ENCODE measurements at regions not wholly inside any gene's neighbourhood (a gene's known extent, or its start where the extent isn't known, plus 50 kb on each side); places are given as distances from the start of the nearest gene placed in this dataset.

DNA sequence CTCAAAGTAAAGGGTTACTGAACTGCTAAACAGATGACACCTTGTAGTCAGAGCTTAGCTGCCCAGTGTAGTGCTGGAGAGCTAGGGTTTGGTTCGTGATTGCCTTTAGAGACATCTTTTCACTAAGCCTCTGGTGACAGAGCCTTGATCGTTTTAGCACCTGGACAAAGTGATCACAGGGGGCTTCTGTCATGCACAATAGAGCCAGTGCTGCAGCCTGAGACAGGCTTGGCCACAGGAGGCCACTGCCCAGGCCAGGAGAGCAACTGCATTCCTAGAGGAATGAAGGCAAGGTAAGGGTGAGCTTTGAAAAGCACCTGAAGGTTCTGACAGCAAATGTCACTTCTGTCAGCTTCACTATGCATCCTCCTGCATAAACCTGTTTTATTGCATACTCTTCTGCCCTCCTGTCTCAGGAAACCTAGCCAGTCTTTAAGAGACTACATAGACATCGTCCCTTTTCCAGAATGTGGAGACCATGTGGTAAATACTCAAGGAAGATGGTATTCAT, 122.9 kb downstream of the NPY start:
- H3K36me3 ChIP-seq (replicated peaks; ENCODE audit: control insufficient read depth, insufficient read depth, low read length) = peaks cover 11% of the 10 kb centered on the region
- no peaks in the 10 kb centered on the region for H3K27me3 ChIP-seq (ENCODE audit: control insufficient read depth, insufficient read depth, low read length)
- no peak for DNase-seq
- H3K4me3 ChIP-seq (ENCODE audit: insufficient read depth, low read depth, low read length) = no peak overlapping the region

DNA sequence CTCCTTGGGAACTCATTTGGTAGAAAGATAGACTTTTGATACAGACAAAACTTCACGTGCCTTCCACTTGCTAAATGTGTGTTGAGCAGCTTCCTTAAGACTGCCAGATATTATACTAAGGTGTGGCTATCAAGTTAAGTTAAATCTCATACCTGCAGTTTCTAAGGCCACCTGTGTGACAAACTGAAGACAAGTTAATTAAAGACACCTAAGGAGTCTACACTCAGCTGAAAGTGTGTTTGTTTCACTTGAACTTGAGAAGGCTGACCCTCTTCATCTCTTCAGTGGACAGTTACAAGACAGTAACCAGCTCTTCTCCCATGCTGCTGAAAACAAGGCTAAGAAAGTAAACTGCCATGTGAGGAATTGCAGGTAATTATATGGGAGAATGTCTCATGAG, 124.0 kb downstream of the NPY start:
- no peak for DNase-seq
- peaks cover 3% of the 10 kb centered on the region for H3K36me3 ChIP-seq (replicated peaks; ENCODE audit: control insufficient read depth, insufficient read depth, low read length)
- no peaks in the 10 kb centered on the region for H3K27me3 ChIP-seq (ENCODE audit: control insufficient read depth, insufficient read depth, low read length)
- no peak overlapping the region for H3K4me3 ChIP-seq (ENCODE audit: insufficient read depth, low read depth, low read length)

DNA sequence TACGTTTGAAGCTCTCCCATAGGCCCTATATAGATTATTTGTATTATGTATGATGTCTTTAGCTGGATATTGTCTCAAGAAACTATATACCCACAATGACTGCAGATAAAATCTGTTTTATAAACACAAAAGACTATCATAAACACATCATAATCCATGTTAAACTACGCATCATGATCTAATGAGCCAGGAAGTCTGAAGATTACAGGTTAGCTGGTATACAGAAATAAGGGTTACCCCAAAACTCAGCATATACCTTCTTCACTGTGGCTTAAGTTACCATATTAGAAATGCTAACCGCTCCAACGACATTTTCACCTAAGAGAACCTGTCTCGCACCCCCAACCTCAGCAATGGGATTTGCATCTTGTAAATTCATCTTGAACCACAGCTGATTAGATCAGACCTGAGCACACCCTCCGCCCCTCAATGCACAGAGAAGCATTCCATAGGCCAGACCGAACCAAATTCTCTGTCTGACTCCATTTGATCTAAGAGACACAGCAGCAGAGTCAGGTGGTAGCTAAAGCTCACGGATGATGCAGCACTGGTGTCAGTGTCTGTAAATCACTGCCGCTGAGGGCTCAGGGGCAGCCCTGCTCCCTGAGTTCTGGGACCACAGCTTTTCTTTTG, 124.9 kb downstream of the NPY start:
- DNase-seq = no peak
- no peak overlapping the region for H3K4me3 ChIP-seq (ENCODE audit: insufficient read depth, low read depth, low read length)

DNA sequence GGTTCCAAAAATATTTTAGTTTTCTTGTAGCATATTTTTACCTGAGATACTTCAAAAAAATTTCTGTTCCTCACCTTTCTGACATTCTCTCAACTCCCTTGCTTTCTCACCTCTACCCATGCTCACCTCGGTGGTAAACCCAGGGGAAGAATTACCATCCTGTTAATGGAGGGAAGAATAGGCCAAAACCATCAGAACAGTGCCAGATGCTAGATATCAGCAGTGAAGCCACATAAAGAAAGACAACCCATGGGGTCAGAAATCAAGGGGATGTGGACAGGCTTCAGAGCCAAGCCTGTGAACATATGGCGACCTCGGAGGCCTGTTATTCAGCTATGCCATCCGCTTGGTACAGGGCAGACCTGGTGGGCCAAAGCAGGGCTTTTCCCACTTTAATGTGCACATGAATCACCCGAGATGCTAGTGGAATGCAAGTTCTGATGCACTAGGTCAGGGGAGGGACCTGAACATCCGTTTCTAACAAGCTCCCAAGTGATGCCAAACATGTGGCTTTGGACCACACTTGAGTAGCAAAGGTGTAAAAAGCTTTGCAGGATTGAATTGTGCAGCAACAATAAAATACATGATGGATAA, 125.5 kb downstream of the NPY start:
- Histone ChIP-seq H3K36me3 (replicated peaks; ENCODE audit: control insufficient read depth, insufficient read depth, low read length) (no peaks in the 10 kb centered on the region; the same call in 1 of the 2 replicates), H3K4me3 (ENCODE audit: insufficient read depth, low read depth, low read length) (no peak overlapping the region), H3K27me3 (ENCODE audit: control insufficient read depth, insufficient read depth, low read length) (no peaks in the 10 kb centered on the region)
- no peak for DNase-seq

More for the DNA sequence above, 124.9 kb downstream of the NPY start:
- no peaks in the 10 kb centered on the region for H3K27me3 ChIP-seq (ENCODE audit: control insufficient read depth, insufficient read depth, low read length)
- H3K36me3 ChIP-seq (replicated peaks; ENCODE audit: control insufficient read depth, insufficient read depth, low read length) = peaks cover 2% of the 10 kb centered on the region

DNA sequence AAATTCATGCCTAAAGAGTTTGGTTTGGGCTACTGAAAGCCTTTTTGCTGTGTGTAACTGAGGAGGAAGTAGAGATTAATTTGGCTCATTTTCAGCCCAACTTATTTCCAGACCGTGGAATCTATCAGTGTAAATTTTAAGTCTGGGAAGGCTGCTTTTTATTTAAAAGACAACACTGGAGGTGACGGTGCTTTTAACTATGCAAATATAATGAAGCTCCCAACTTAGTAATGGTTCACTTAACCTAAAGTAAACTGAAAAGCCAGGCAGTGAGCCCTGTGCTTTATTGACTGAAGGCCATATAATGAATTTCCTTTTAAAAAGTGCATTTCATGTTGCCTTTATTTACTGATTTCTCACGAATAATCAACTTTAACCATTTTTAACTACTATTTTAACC, 127.2 kb downstream of the NPY start:
- no peaks in the 10 kb centered on the region for H3K36me3 ChIP-seq (replicated peaks; ENCODE audit: control insufficient read depth, insufficient read depth, low read length)
- DNase-seq = no peak
- no peaks in the 10 kb centered on the region for H3K27me3 ChIP-seq (ENCODE audit: control insufficient read depth, insufficient read depth, low read length)
- no peak overlapping the region for H3K4me3 ChIP-seq (ENCODE audit: insufficient read depth, low read depth, low read length)

DNA sequence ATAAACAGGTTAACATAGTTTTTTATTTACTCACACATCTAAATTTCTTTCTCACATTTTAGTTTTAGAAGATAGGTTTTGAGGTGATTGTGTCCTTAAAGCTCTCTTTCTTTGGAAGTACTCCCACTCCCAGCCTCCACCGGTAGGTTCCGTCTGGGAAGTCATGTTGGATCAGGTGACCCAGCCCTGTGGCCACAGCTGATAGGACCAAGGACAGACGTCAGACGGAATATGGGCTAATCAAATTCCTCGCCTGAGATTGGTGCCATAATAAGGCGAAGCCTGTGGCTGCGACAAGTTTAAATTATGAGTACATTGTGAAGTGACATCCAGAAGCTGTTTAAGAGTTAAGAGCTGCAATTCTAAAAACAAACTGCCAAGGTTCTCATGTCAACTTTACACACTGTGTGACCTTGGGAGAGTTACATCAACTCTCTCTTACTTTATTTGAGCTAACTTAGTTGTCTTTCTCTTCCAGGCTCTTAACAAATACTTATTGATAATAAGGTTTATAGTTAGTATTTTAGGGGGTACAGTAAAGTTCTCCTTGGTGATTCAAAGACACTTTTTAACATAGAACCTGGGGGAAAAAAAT, 133.6 kb downstream of the NPY start:
- Histone ChIP-seq H3K27me3 (ENCODE audit: control insufficient read depth, insufficient read depth, low read length) (no peaks in the 10 kb centered on the region), H3K36me3 (replicated peaks; ENCODE audit: control insufficient read depth, insufficient read depth, low read length) (no peaks in the 10 kb centered on the region), H3K4me3 (ENCODE audit: insufficient read depth, low read depth, low read length) (no peak overlapping the region)
- DNase-seq = no peak

DNA sequence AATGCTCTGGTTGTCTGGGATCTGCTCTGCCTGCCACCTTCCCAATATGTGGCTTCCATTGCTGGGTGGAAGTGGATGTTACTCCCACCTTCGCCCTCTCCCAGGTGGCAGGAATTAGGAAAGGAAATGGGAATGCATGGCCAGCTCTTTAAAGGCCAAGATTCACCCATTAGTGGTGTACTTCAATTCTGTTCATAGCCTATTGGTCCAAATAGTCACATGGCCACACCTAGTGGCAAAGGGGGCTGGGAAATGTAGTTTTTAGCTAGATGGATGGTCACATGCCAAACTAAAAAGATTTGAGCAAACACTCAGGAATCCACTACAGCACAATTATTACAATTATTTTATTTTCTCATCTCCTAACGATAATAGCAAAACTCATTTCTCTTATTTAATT, 135.1 kb downstream of the NPY start:
- H3K36me3 ChIP-seq (replicated peaks; ENCODE audit: control insufficient read depth, insufficient read depth, low read length) = no peaks in the 10 kb centered on the region
- H3K27me3 ChIP-seq (ENCODE audit: control insufficient read depth, insufficient read depth, low read length) = no peaks in the 10 kb centered on the region
- no peak overlapping the region for H3K4me3 ChIP-seq (ENCODE audit: insufficient read depth, low read depth, low read length)
- DNase-seq = peak; percentile 20

DNA sequence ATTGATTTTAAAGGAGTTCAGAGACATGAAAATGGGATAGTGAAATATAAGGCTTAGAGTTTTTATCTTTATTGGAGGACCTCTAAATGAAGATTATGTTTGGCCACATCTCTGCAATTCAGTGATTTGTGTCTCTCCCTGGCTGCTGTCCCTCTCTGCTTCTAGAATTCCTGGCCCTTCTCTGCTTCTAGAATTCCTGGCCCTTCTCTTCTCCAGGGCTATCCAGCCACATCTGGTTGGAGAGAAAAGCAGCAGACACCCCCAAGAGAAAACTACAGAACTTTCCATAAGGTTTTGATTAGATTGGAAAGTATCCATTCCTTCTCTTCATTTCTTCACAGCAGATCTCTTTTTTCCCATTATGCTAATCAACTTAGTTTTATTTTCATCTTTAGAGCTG, 135.5 kb downstream of the NPY start:
- no peak overlapping the region for H3K4me3 ChIP-seq (ENCODE audit: insufficient read depth, low read depth, low read length)
- no peak for DNase-seq
- H3K27me3 ChIP-seq (ENCODE audit: control insufficient read depth, insufficient read depth, low read length) = no peaks in the 10 kb centered on the region
- no peaks in the 10 kb centered on the region for H3K36me3 ChIP-seq (replicated peaks; ENCODE audit: control insufficient read depth, insufficient read depth, low read length)

DNA sequence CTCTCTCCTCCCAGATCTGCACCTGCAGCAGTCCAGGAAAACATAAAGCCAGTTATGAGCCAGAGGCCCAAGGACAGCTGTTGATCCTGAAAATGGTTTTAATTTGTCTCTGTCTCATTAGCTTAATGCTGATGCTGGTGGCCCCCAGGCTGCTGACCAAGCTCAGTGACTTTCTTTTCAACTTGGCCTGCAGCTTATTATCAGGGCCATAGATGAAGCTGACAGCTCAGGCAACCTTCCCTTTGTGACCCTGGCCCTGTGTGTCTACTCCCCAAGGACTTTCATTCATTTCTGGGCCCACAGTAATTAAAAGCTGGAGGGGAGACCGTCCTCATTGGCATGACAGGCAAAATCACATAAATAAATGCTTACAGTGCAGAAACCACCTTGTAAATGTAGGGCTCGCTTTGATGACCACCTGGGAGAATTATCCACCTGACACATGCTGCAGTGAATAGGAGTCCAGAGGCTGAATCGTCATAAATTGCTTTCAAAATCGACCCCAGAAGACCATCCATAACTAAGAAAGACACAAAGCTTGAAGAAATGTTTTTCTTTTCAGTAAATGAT, 138.5 kb downstream of the NPY start:
- no peak overlapping the region for H3K4me3 ChIP-seq (ENCODE audit: insufficient read depth, low read depth, low read length)
- peaks cover 1% of the 10 kb centered on the region; the same call in 1 of the 2 replicates for H3K27me3 ChIP-seq (ENCODE audit: control insufficient read depth, insufficient read depth, low read length)
- no peak for DNase-seq
- H3K36me3 ChIP-seq (replicated peaks; ENCODE audit: control insufficient read depth, insufficient read depth, low read length) = no peaks in the 10 kb centered on the region

DNA sequence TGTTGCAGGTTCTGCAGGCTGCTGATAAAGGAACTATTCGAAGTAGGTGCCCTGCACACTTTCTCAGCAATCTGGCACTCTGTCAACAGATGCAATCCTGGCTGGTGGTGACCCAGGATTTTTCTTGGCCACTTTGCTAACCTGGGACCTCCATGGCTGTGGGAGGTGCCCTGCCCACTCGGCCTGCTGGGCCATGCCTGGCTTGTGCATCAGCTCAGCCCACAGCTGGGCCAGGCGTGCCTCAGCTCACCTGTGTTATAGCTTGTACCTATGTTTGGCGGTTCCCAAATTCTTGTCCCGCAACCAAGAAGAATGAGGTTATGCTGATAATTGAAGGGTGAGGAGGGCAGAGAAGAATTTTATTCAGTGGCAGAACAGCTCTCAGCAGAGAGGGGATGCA, 141.7 kb downstream of the NPY start:
- H3K27me3 ChIP-seq (ENCODE audit: control insufficient read depth, insufficient read depth, low read length) = peaks cover 6% of the 10 kb centered on the region
- no peak overlapping the region for H3K4me3 ChIP-seq (ENCODE audit: insufficient read depth, low read depth, low read length)
- H3K36me3 ChIP-seq (replicated peaks; ENCODE audit: control insufficient read depth, insufficient read depth, low read length) = no peaks in the 10 kb centered on the region
- DNase-seq = no peak

DNA sequence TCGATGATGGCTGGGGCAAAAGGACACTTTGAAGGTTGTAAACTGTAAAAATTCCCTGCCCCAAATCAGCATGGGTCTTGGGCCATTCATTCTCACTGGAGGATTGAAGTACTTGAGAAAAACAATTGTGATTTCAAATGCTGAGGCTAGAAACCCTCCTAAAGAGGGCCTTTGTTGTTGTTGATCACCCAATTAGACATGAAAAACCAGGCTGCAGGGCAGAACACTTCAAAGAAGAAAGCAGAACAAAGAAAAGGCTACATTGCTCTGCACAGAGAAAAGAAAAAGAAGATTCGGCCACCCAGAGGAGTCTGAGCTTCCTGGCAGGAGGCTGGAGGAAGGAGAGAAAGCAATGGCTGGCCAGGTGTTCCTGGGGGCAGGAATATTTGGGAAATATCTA, 143.1 kb downstream of the NPY start:
- Histone ChIP-seq H3K36me3 (replicated peaks; ENCODE audit: control insufficient read depth, insufficient read depth, low read length) (no peaks in the 10 kb centered on the region), H3K4me3 (ENCODE audit: insufficient read depth, low read depth, low read length) (no peak overlapping the region), H3K27me3 (ENCODE audit: control insufficient read depth, insufficient read depth, low read length) (peaks cover 6% of the 10 kb centered on the region)
- peak; percentile 28 for DNase-seq

DNA sequence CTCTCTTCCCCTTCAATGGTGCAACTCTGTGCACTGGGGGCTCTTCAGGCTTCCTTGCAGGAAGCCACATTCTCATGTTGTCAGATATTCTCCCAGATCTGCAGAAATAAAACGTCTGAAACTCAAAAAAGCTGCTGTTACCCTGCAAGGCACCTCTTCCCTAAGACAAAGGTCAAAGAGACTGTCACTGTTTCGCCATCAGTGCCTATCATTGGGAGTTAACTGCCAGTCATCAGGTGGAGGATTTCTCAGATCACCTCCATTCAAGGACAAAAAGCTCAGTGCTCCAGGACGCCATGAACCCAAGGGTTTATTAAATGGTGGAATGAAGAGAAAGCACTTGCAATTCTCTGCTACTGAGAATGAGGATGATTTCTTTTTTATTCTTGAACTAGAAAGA, 144.6 kb upstream of the PALS2 start:
- H3K36me3 ChIP-seq (replicated peaks; ENCODE audit: control insufficient read depth, insufficient read depth, low read length) = no peaks in the 10 kb centered on the region
- H3K27me3 ChIP-seq (ENCODE audit: control insufficient read depth, insufficient read depth, low read length) = peaks cover 6% of the 10 kb centered on the region
- DNase-seq = no peak
- H3K4me3 ChIP-seq (ENCODE audit: insufficient read depth, low read depth, low read length) = no peak overlapping the region

DNA sequence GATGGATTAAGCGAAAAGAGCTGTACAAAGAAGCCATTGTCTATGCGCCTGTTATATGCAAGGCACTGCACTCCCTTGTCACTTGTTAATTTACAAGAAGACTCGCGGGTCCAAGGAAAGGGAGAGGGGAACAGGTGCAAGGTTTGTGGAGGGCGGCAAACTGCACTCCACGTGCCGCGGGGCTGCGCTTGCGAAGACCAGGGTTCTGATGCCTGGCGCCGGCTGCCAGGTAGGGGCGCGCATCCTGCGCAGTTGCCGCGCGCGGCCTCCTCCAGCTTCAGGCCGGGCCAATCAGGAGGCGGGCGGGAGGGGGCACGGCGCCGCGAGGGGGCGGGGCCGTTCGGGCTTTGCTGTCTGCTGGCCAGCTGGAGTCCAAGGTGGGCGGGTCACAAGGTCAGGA, 140.6 kb upstream of the PALS2 start:
- Histone ChIP-seq H3K4me3 (ENCODE audit: insufficient read depth, low read depth, low read length) (no peak overlapping the region), H3K36me3 (replicated peaks; ENCODE audit: control insufficient read depth, insufficient read depth, low read length) (no peaks in the 10 kb centered on the region), H3K27me3 (ENCODE audit: control insufficient read depth, insufficient read depth, low read length) (peaks cover 5% of the 10 kb centered on the region)
- DNase-seq = no peak

DNA sequence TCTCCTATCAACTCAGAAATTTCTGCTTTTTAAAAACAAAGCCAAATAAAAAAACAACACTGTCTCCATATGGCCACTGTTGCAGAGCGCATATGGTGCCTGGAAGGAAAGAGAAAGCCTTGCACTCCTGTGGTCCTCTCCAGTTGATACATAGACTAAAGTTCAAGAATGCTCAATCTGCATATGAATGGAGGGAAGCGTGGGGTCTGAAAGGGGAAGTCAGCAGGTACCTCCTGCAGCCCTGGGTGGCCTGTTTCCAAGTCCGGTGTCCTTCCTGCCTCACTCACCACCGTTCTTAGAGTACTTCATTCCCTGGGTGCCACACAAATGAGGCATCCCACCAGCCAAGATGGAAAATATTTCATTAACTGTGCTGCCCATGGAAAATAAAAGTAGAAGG, 138.3 kb upstream of the PALS2 start:
- Histone ChIP-seq H3K27me3 (ENCODE audit: control insufficient read depth, insufficient read depth, low read length) (no peaks in the 10 kb centered on the region), H3K36me3 (replicated peaks; ENCODE audit: control insufficient read depth, insufficient read depth, low read length) (no peaks in the 10 kb centered on the region), H3K4me3 (ENCODE audit: insufficient read depth, low read depth, low read length) (no peak overlapping the region)
- peak; percentile 67 for DNase-seq

All from H7 (cell line).